Transverse colon (tissue), 4 donors: ENCODE measurements at regions not wholly inside any gene's neighbourhood (a gene's known extent, or its start where the extent isn't known, plus 50 kb on each side); places are given as distances from the start of the nearest gene placed in this dataset.

Source experiments
- DNase-seq: peaks from one replicate; pipeline ENCODE4 v3.0.0-alpha.2; 2019
- H3K27ac ChIP-seq, 4 donors: fragments of 200-600 bp; sonication (generic); 2 replicates each; pipeline ENCODE4 v1.5.1; 2016 to 2018; ENCODE audit warnings: inconsistent platforms in 4 of 4
- H3K27me3 ChIP-seq: fragments of 200-600 bp; sonication (generic); 2 replicates; pipeline ENCODE4 v1.5.1; 2017; ENCODE audit warnings: inconsistent platforms
- H3K36me3 ChIP-seq, 4 donors: fragments of 200-600 bp; sonication (generic); 2 replicates each; pipeline ENCODE4 v1.5.1; 2017 to 2019; ENCODE audit warnings: inconsistent platforms in 4 of 4
- H3K4me1 ChIP-seq, 4 donors: fragments of 200-600 bp; sonication (generic); 2 replicates each; pipeline ENCODE4 v1.5.1; 2017 to 2020; ENCODE audit warnings: inconsistent platforms in 4 of 4
- H3K4me3 ChIP-seq, 4 donors: fragments of 200-600 bp; sonication (generic); 1 replicate in 1 of 4; 2 replicates in 3 of 4; pipeline versions ENCODE4 v1.5.1 to v1.6.1; 2017 to 2019; ENCODE audit warnings: inconsistent platforms in 4 of 4
- H3K9me3 ChIP-seq, 2 donors: fragments of 200-600 bp; sonication (generic); 2 replicates each; pipeline ENCODE4 v1.5.1; 2017 to 2019; ENCODE audit warnings: inconsistent platforms in 2 of 2
- CTCF ChIP-seq, 5 experiments: fragments of 200-600 bp in 3 of 5; fragments of 450-650 bp in 2 of 5; sonication (generic) in 3 of 5; IDR thresholded peaks; 1 replicate in 2 of 5; 2 replicates in 3 of 5; pipeline ENCODE4 v1.5.1; 2016 to 2017; ENCODE audit warnings: antibody characterized with exemption in 5 of 5, inconsistent platforms in 3 of 5, mild to moderate bottlenecking in 2 of 5, moderate library complexity in 1 of 5
- EP300 ChIP-seq: sonication (generic); formaldehyde crosslinking; IDR thresholded peaks from one replicate; pipeline ENCODE4 v1.6.1; 2017; ENCODE audit warnings: antibody characterized with exemption, low read depth
- POLR2A ChIP-seq: fragments of 450-650 bp; IDR thresholded peaks from one replicate; pipeline ENCODE4 v1.6.1; 2016; ENCODE audit warnings: antibody characterized with exemption, mild to moderate bottlenecking, moderate library complexity
- POLR2AphosphoS5 ChIP-seq, 3 donors: sonication (generic); formaldehyde crosslinking; IDR thresholded peaks; one replicate each; pipeline ENCODE4 v1.6.1; 2016; ENCODE audit warnings: antibody characterized with exemption in 3 of 3
- WGBS, 2 donors: methylation state at CpG; one replicate each; pipeline ENCODE4 v1.1.5; 2018; ENCODE audit warnings: low coverage in 1 of 2; 5-methylcytosine and 5-hydroxymethylcytosine counted together
- in situ Hi-C, 4 donors: fragments of 200-750 bp; cut with MboI; loops; one replicate each; pipeline versions ENCODE4 v1.15.0 to v1.15.1; 2017; ENCODE audit warnings: low sequenced_read_pairs in 3 of 4, low pct_ligation_motif_present in 1 of 4, low pct_unique_long_range_greater_than_20kb in 1 of 4
- intact Hi-C: fragments of 100-400 bp; cut with DNase I; formaldehyde crosslinking; loops from one replicate; pipeline ENCODE4 v1.15.1; 2023; ENCODE audit warnings: low total_unique reads

DNA sequence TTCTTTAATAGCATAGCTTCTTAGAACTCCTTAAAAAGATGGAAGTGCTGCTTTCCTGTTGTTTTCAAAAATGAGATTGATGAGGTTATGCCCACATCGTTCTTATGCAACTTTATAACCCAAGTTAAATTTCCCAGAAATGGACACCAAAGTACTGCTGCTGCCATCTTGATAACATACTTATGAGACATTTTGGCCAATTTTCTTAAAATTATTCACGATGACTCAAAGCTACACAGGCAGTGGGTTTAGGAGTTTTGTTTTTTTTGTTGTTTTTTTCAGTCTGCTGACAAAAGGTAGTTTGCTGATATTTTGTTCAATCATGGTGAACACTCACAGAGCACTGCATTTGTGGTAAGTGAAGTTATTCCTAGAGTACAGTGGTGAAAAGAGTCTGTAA lies 54.9 kb upstream of the RFC3 start:
- Histone ChIP-seq H3K4me3 (no peak overlapping the region), H3K4me1 (no peaks in the 10 kb centered on the region), H3K27ac (no peak overlapping the region), H3K27me3 (no peaks in the 10 kb centered on the region), H3K9me3 (no peaks in the 10 kb centered on the region), H3K36me3 (no peaks in the 10 kb centered on the region)
- TF ChIP-seq CTCF (IDR thresholded peaks at IDR 0.05) (no peak), POLR2AphosphoS5 (IDR thresholded peaks at IDR 0.05) (no peak), EP300 (no peak)
- DNase-seq: no peak
- in situ Hi-C loops: no loop called here
- 72 to 75% methylated on average over 2 of the region's 2 CpGs for WGBS, 2 donors
- intact Hi-C loops: no loop called here

DNA sequence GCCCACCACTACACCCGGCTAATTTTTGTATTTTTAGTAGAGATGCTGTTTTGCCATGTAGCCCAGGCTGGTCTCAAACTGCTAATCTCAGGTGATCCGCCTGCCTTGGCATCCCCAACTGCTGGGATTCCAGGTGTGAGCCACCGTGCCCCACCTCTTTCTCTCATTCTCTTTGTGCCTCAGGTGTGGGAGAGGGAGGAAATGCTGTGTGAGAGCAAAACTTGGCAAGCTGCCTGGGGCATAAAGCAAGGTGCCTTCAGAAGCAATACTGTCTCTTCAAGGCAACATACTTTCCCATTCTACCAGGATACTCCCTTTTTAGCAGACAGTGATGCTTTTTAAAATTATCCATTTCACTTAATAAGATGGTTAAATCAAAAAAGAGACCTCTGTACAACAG lies 53.2 kb upstream of the RFC3 start:
- 56% methylated on average over 3 of the region's 3 CpGs; no CpG with 5 or more reads in 1 of the 2 donors for WGBS, 2 donors
- Histone ChIP-seq H3K36me3 (no peaks in the 10 kb centered on the region), H3K4me1 (no peaks in the 10 kb centered on the region), H3K4me3 (no peak overlapping the region), H3K27ac (no peak overlapping the region), H3K9me3 (no peaks in the 10 kb centered on the region), H3K27me3 (no peaks in the 10 kb centered on the region)
- intact Hi-C loops (no loop called here), in situ Hi-C loops (no loop called here)
- DNase-seq: peak; percentile 9
- no peak for TF ChIP-seq EP300
- TF ChIP-seq CTCF (IDR thresholded peaks at IDR 0.05): no peak
- TF ChIP-seq POLR2A: no peak
- TF ChIP-seq POLR2AphosphoS5 (IDR thresholded peaks at IDR 0.05): no peak

DNA sequence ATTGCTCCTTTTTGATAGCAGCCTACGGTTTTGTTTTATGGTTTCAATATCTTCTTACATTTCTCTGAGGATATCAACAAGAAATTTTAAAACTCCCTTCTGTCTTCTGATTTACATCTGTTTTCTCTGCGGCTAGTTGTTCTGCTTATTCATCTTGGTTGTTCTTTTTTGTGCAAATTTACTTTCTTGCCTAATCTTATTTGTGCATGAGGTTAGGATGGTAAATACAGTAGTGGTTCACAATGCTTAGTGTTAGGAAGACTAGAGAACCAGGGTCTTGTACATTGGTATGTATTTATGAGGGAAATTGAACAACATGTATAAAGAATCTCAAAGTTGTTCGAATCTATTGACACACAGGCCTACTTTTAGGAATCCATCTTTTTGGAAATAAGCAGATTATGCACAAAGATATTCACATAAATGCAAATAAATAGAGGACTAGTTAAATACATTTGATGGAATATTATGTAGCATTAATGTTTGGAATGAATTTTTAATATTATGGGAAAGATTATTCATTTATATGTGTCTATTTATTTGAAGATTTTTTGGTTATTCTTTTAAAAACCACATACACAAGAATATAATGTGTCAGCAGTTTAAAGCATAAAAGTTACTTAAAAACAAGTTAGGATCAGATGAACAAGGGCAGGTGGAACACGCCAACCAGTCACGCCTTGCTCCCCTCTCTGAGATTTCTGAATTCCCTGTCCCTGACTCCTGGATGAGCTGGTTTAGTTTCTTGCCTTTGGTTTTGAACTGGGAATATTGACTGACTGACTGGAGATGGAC lies 51.4 kb upstream of the RFC3 start:
- Histone ChIP-seq H3K27ac (no peak overlapping the region), H3K4me1 (no peaks in the 10 kb centered on the region), H3K9me3 (no peaks in the 10 kb centered on the region), H3K4me3 (no peak overlapping the region), H3K27me3 (no peaks in the 10 kb centered on the region), H3K36me3 (no peaks in the 10 kb centered on the region)
- 91 to 94% methylated on average over 5 of the region's 5 CpGs for WGBS, 2 donors
- no peak for DNase-seq
- TF ChIP-seq CTCF (IDR thresholded peaks at IDR 0.05) (no peak), POLR2A (no peak), EP300 (no peak), POLR2AphosphoS5 (IDR thresholded peaks at IDR 0.05) (no peak)
- in situ Hi-C loops (no loop called here), intact Hi-C loops (no loop called here)

GRCh38 chr13:33767140-33767539 lies 50.8 kb upstream of the RFC3 start:
- H3K9me3 ChIP-seq: no peaks in the 10 kb centered on the region
- in situ Hi-C loops (no loop called here), intact Hi-C loops (no loop called here)
- WGBS, 2 donors: 83 to 84% methylated on average over 2 of the region's 2 CpGs
- no peak for DNase-seq
- no peaks in the 10 kb centered on the region for H3K27me3 ChIP-seq
- no peaks in the 10 kb centered on the region for H3K36me3 ChIP-seq
- TF ChIP-seq CTCF (IDR thresholded peaks at IDR 0.05) (no peak), POLR2A (no peak), EP300 (no peak), POLR2AphosphoS5 (IDR thresholded peaks at IDR 0.05) (no peak)
- no peak overlapping the region for H3K27ac ChIP-seq
- H3K4me1 ChIP-seq: no peaks in the 10 kb centered on the region
- no peak overlapping the region for H3K4me3 ChIP-seq
